Smooth muscle cell (in vitro differentiated cells): ENCODE measurements at regions not wholly inside any gene's neighbourhood (a gene's known extent, or its start where the extent isn't known, plus 50 kb on each side); places are given as distances from the start of the nearest gene placed in this dataset.
"Not testable (repeated sequence)": the region's sequence is repeated elsewhere in the genome, so short reads cannot be mapped to it uniquely, and the experiment has no call there.

Experiments
- DNase-seq: peaks from one replicate; lab custom pipeline; 2025; ENCODE audit not compliant: unreplicated experiment; lab: John Stamatoyannopoulos, UW
- H2AFZ ChIP-seq: fragments of 200-600 bp; sonication (generic); 2 replicates; pipeline ENCODE4 v1.6.0; 2016; ENCODE audit warnings: antibody characterized with exemption, low read depth, mild to moderate bottlenecking
- H3F3A ChIP-seq: fragments of 200-600 bp; sonication (generic); 2 replicates; pipeline ENCODE4 v1.6.0; 2017; ENCODE audit warnings: antibody characterized with exemption, low read depth
- H3K27ac ChIP-seq: fragments of 200-600 bp; sonication (generic); 2 replicates; pipeline ENCODE4 v1.5.1; 2016; ENCODE audit warnings: low read depth, mild to moderate bottlenecking
- H3K27me3 ChIP-seq: fragments of 200-600 bp; sonication (generic); 2 replicates; pipeline ENCODE4 v1.6.1; 2016; ENCODE audit warnings: low read depth, mild to moderate bottlenecking
- H3K36me3 ChIP-seq: fragments of 200-600 bp; sonication (generic); 2 replicates; pipeline ENCODE4 v1.5.1; 2016; ENCODE audit warnings: low read depth
- H3K4me1 ChIP-seq: fragments of 200-600 bp; sonication (generic); 2 replicates; pipeline ENCODE4 v1.5.1; 2016; ENCODE audit warnings: low read depth
- H3K4me2 ChIP-seq: fragments of 200-600 bp; sonication (generic); 2 replicates; pipeline ENCODE4 v1.6.0; 2016; ENCODE audit warnings: mild to moderate bottlenecking
- H3K4me3 ChIP-seq: fragments of 200-600 bp; sonication (generic); 2 replicates; pipeline ENCODE4 v1.5.1; 2016; ENCODE audit warnings: mild to moderate bottlenecking
- H3K79me2 ChIP-seq: fragments of 200-600 bp; sonication (generic); 2 replicates; pipeline ENCODE4 v1.6.0; 2016; ENCODE audit warnings: low read depth, mild to moderate bottlenecking
- H3K9ac ChIP-seq: fragments of 200-600 bp; sonication (generic); 2 replicates; pipeline ENCODE4 v1.6.0; 2016; ENCODE audit warnings: low read depth
- H3K9me3 ChIP-seq: fragments of 200-600 bp; sonication (generic); replicated peaks from 2 replicates; pipeline ENCODE4 v1.5.1; 2016; ENCODE audit warnings: low read depth
- H4K20me1 ChIP-seq: fragments of 200-600 bp; sonication (generic); 2 replicates; pipeline ENCODE4 v1.6.0; 2016; ENCODE audit warnings: low read depth
- CTCF ChIP-seq: fragments of 200-600 bp; sonication (generic); IDR thresholded peaks from 2 replicates; pipeline ENCODE4 v1.5.1; 2017; ENCODE audit warnings: borderline replicate concordance, mild to moderate bottlenecking, antibody characterized with exemption; ENCODE audit not compliant: insufficient read depth, poor library complexity, severe bottlenecking
- WGBS: methylation state at CpG from one replicate; pipeline ENCODE4 v1.1.7; 2016; ENCODE audit warnings: low lambda C conversion rate; 5-methylcytosine and 5-hydroxymethylcytosine counted together

GRCh38 chr17:73856556-73856955 is 212.3 kb upstream of the SDK2 start:
- no peaks in the 10 kb centered on the region for H3K36me3 ChIP-seq
- no peaks in the 10 kb centered on the region for H3F3A ChIP-seq
- WGBS, result 92% methylated on average over 11 of the region's 11 CpGs
- no peaks in the 10 kb centered on the region for H3K4me1 ChIP-seq
- H3K9me3 ChIP-seq, result no peaks in the 10 kb centered on the region
- H3K9ac ChIP-seq, result no peak overlapping the region
- DNase-seq, result no peak
- H3K79me2 ChIP-seq, result no peaks in the 10 kb centered on the region
- H3K27ac ChIP-seq, result no peak overlapping the region
- H4K20me1 ChIP-seq, result no peaks in the 10 kb centered on the region
- H3K27me3 ChIP-seq, result no peaks in the 10 kb centered on the region
- H3K4me2 ChIP-seq, result no peak overlapping the region
- TF ChIP-seq CTCF, result no peak
- H2AFZ ChIP-seq, result no peak overlapping the region
- no peak overlapping the region for H3K4me3 ChIP-seq

DNA sequence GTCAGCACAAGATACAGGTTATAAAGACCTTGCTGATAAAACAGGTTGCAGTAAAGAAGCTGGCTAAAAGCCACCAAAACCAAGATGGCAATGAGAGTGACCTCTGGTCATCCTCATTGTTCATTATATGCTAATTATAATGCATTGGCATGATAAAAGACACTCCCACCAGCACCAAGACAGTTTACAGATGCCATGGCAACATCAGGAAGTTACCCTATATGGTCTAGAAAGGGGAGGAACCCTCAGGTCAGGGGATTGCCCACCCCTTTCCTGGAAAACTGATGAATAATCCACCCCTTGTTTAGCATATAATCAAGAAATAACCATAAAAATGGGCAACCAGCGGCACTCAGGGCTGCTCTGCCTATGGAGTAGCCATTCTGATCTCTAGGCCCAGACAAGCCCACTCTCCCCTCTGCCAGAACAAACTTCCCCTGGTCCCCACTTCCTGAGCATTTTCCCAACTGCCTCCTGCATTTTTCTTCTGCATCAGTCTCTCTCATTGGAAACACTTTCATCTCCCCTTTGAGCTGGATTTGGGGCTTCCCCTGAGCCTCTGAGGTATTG is 215.3 kb upstream of the SDK2 start:
- H2AFZ ChIP-seq, H3K36me3 ChIP-seq, H3K27ac ChIP-seq, H3K4me1 ChIP-seq, DNase-seq, H3K9ac ChIP-seq, H3K79me2 ChIP-seq, H3K9me3 ChIP-seq, H3K4me2 ChIP-seq, H3K4me3 ChIP-seq, H3K27me3 ChIP-seq, H4K20me1 ChIP-seq, H3F3A ChIP-seq: not testable (repeated sequence)
- WGBS, result 91% methylated on average over 1 of the region's 1 CpG

DNA sequence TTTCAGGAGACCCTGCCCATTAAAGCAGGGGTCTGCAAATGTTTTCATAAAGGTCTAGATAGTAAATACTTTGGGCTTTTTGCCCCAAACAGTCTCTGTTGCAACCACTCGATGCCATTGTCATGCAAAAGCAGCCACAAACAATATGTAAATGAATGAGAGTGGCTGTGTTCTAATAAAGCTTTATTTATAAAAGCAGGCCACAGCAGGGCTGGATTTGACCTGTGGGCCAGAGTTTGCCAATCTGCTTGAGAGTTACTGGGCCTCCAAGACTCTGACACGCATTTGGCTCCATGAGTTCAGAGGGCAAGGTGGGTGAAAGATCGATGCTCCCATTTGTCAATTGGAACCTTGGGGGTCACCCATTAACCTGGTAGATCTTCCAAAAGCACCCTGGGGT is 217.3 kb upstream of the SDK2 start:
- H3K4me3 ChIP-seq, result no peak overlapping the region
- TF ChIP-seq CTCF, result no peak

GRCh38 chr17:73863761-73864535 is 219.7 kb upstream of the SDK2 start:
- Histone ChIP-seq H3K9ac (no peak overlapping the region), H3K4me3 (no peak overlapping the region), H3K4me1 (no peaks in the 10 kb centered on the region), H4K20me1 (no peaks in the 10 kb centered on the region), H3K36me3 (no peaks in the 10 kb centered on the region), H3K9me3 (no peaks in the 10 kb centered on the region), H3K27ac (no peak overlapping the region), H3F3A (no peaks in the 10 kb centered on the region), H3K79me2 (no peaks in the 10 kb centered on the region), H3K27me3 (peaks cover 9% of the 10 kb centered on the region), H3K4me2 (no peak overlapping the region), H2AFZ (no peak overlapping the region)
- no peak for DNase-seq
- WGBS, result 88% methylated on average over 18 of the region's 18 CpGs
- no peak for TF ChIP-seq CTCF

More for the DNA sequence above, 217.3 kb upstream of the SDK2 start:
- Histone ChIP-seq H3K9me3 (no peaks in the 10 kb centered on the region), H3K4me1 (no peaks in the 10 kb centered on the region), H3K27me3 (peaks cover 5% of the 10 kb centered on the region), H3K4me2 (no peak overlapping the region), H3K27ac (no peak overlapping the region), H2AFZ (no peak overlapping the region), H4K20me1 (no peaks in the 10 kb centered on the region), H3K36me3 (no peaks in the 10 kb centered on the region), H3K79me2 (no peaks in the 10 kb centered on the region), H3F3A (no peaks in the 10 kb centered on the region), H3K9ac (no peak overlapping the region)
- whole genome bisulfite sequencing, result 89% methylated on average over 3 of the region's 3 CpGs
- no peak for DNase-seq
